ENCODE measurements at regions not wholly inside any gene's neighbourhood (a gene's known extent, or its start where the extent isn't known, plus 50 kb on each side); places are given as distances from the start of the nearest gene placed in this dataset.

DNA sequence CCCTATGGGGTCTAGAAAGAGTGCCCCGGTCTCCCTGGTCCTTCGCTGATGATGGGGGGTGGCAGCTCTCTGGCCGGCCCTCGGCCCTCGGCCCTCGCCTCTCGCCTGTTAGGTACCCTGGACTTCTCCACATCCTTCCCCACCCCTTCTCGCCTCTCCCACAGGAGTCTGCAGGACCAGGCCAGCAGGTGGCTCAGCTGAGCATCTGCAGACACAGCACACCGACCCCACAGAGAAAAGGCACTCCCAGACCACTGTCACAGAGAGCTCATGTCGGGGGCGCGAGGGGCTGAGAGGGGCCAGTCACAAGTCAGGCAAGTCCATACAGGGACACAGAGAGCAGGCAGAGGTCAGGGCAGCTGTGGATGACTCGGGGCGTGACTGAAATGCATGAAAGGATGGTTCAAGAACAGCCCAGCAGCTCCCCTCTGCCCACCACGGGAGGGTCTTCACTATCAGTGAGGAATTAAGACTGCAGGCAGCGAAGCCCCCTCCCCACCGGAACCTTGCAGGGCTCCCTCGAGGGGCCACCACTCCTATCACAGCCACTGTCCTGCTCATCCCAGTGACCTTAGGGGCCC lies 181.7 kb upstream of the NSMCE3 start:
- no peaks in the 10 kb centered on the region for H3K36me3 Mint-ChIP-seq
- no peak overlapping the region for H3K27ac Mint-ChIP-seq
- no peaks in the 10 kb centered on the region for H3K9me3 Mint-ChIP-seq
- peaks cover 10% of the 10 kb centered on the region for H3K4me1 Mint-ChIP-seq
- peak; percentile 18 for ATAC-seq
- peaks cover 24% of the 10 kb centered on the region for H3K27me3 Mint-ChIP-seq
- H3K4me3 Mint-ChIP-seq: no peak overlapping the region

DNA sequence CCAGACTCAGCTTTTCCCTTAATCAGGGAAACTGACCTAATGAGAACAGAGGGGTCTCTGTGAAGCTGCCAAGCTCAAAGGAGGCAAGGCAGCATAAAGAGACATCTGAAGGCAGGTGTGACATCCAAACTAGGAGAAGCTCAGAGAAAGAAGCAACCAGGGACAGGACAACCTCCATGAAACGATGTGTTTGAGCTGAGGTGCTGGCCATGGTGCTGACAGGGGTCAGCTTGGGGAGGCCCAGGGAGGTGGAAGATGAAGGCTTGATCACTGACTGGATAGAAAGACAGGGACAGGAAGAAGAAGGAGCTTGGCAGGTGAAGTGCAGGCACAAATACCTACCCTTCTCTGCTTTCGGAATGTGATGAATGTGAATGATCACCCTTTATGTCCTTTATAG lies 179.5 kb upstream of the NSMCE3 start:
- H3K4me3 Mint-ChIP-seq: no peak overlapping the region
- peaks cover 18% of the 10 kb centered on the region for H3K27me3 Mint-ChIP-seq
- no peaks in the 10 kb centered on the region for H3K36me3 Mint-ChIP-seq
- H3K27ac Mint-ChIP-seq: no peak overlapping the region
- peaks cover 10% of the 10 kb centered on the region for H3K4me1 Mint-ChIP-seq
- no peak for ATAC-seq
- H3K9me3 Mint-ChIP-seq: no peaks in the 10 kb centered on the region

DNA sequence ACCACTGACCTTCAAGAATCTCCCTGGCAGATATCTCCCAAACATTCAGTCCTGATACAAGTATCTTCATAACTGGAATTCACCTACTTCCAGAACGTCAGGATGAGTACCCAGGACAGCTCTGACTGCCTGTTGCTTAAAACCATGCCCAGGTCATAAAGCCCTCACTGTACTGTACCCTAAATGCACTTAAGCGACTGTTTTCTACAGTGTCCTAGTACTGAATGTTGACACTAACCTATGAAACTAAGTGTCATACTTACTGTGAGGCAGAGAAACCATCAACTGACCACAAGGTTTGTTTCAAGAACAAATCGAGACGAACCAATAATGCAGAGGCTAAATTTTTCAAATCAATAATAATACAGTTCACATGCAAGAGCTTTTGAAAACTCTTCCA lies 178.7 kb upstream of the NSMCE3 start:
- Mint-ChIP-seq H3K4me3 (no peak overlapping the region), H3K27me3 (peaks cover 18% of the 10 kb centered on the region), H3K9me3 (no peaks in the 10 kb centered on the region), H3K27ac (no peak overlapping the region), H3K36me3 (no peaks in the 10 kb centered on the region), H3K4me1 (peaks cover 9% of the 10 kb centered on the region)
- no peak for ATAC-seq

DNA sequence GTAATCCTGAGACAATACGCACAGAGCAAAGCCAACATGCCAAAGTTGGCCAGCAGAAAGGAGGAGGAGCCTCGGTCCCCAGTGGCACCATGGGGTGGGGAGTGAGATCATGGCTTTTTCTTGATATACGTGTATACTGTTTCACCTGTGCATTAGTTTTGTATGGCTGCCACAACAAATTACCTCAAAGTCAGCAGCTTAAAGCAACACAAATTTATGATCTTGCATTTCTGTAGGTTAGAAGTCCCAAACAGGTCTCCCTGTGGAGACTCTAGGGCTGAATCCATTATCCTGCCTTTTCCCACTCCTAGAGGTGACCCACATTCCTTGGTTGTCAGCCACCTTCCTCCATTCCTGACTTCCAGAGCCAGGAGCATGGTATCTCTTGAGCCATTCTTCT lies 176.9 kb upstream of the NSMCE3 start:
- Mint-ChIP-seq H3K4me1 (no peaks in the 10 kb centered on the region), H3K4me3 (no peak overlapping the region), H3K9me3 (no peaks in the 10 kb centered on the region), H3K36me3 (no peaks in the 10 kb centered on the region), H3K27me3 (peaks cover 19% of the 10 kb centered on the region), H3K27ac (no peak overlapping the region)
- no peak for ATAC-seq

DNA sequence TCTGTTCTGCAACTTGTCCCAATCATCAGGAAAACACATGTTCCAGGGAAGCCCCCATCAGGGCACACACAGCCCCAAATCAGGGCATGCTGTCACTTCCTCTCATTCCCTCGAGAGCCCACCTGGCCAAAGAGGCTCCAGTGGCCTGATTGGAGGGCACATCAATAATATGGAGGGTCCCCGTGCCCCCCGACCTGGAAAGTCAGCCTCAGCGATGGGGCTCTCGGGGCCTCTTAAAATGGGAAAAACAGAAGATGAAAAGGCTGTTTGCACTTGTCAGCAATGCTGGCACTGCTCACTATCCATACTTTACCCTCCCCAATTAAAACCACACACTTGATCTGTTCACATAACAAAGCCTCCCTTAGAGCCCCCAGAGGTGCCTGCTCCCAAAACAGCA lies 172.9 kb upstream of the NSMCE3 start:
- H3K4me1 Mint-ChIP-seq: no peaks in the 10 kb centered on the region
- H3K36me3 Mint-ChIP-seq: no peaks in the 10 kb centered on the region
- ATAC-seq: no peak
- H3K27me3 Mint-ChIP-seq: peaks cover 9% of the 10 kb centered on the region
- no peak overlapping the region for H3K27ac Mint-ChIP-seq
- no peaks in the 10 kb centered on the region for H3K9me3 Mint-ChIP-seq
- H3K4me3 Mint-ChIP-seq: no peak overlapping the region

DNA sequence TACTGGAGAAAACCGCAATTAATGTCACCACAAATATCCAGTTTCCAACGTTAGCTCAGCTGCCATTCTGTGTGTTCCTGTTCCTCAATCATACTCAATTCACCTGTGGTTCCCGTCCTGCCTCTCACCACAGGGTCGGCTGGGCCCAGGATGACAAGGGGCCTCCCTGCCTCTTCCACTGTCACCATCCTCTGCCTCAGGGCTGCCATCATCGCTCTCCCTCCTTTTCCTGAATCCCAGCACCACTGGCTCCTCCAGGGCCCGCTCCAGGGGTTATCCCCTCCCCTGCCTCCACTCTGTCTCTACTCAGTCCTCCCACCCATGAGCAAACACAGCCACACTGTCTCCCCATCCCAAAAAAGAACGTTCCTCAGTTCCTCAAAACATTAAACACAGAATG lies 170.9 kb upstream of the NSMCE3 start:
- Mint-ChIP-seq H3K4me3 (no peak overlapping the region), H3K27ac (no peak overlapping the region), H3K27me3 (peaks cover 9% of the 10 kb centered on the region), H3K9me3 (no peaks in the 10 kb centered on the region), H3K4me1 (no peaks in the 10 kb centered on the region), H3K36me3 (no peaks in the 10 kb centered on the region)
- ATAC-seq: no peak

DNA sequence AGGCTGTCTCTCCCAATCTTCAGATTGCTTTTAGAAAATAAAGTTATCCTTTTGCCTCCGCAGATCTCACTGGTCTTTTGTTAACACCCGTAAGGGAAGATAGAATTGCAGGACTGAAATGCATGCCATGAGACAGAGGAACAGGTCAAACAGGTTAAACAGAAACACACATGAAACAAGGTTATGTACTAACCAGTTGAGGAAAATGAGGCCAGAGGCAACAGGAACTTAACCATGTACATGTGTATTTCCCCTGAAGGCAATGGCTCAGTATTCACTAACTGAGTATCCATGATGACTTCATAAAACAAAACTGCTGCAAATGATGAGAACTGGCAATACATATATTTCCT lies 169.1 kb upstream of the NSMCE3 start:
- no peak for ATAC-seq
- H3K4me1 Mint-ChIP-seq: no peaks in the 10 kb centered on the region
- H3K36me3 Mint-ChIP-seq: no peaks in the 10 kb centered on the region
- H3K27me3 Mint-ChIP-seq: peaks cover 26% of the 10 kb centered on the region
- H3K4me3 Mint-ChIP-seq: no peak overlapping the region
- no peak overlapping the region for H3K27ac Mint-ChIP-seq
- H3K9me3 Mint-ChIP-seq: no peaks in the 10 kb centered on the region

DNA sequence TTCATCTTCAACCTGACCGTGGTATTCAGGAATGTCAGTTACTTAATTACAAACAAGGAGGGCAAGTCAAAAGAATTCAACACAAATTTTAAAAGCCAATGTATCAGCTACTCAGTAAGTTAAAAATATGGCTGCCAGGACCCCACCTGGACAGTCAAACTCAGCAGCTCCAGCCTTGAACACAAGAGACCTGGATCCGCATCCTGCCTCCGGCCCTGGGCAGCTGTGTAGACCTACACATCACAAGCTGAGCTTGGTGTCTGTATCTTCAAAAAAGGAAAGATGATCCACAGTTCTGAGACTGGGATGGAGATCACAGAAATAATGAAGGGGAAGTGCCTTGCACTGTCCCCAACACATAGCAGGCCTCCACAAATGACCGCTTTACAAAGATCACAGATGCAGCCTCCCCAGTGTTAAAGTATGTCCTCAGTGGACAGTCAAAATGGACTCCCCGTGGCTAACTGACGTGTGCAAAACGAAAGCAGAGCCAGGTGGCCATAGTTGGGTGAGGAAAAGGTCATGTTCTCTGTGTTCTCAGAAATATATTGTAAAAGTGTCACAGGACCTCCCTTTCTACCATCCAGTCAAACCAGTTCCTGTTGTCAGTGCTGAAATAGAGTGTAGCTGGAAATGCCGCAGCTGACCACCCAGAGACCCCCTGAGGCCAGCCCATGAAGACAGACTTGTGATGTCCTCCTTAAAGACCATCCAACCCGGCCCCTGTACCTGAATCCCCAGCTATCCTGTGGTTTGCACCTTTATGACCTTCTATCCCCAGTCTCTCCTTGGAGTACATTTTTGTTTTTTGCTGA lies 168.5 kb upstream of the NSMCE3 start:
- no peak for ATAC-seq
- Mint-ChIP-seq H3K27me3 (peaks cover 30% of the 10 kb centered on the region), H3K4me1 (no peaks in the 10 kb centered on the region), H3K27ac (no peak overlapping the region), H3K4me3 (no peak overlapping the region), H3K9me3 (no peaks in the 10 kb centered on the region), H3K36me3 (no peaks in the 10 kb centered on the region)

DNA sequence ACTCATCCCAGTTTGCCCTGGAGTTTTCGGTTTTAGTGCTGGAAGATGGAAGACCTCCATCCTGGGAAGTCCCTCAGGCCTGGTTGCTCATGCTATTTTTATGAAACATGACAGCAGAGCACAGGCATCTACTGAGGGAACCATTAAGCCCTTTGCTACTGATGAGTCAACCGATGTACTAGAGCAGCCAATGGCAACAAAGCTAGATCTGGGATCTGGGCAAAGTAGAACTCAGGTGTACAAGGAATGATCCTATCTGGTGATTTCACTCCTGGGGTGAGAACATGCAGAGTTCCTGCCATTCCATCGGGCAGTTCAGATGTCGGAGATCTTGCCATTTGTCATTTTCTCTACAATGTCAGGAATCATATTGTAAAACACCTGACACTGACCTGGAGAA lies 166.2 kb upstream of the NSMCE3 start:
- no peak overlapping the region for H3K4me3 Mint-ChIP-seq
- H3K9me3 Mint-ChIP-seq: no peaks in the 10 kb centered on the region
- H3K27ac Mint-ChIP-seq: no peak overlapping the region
- no peaks in the 10 kb centered on the region for H3K36me3 Mint-ChIP-seq
- no peak for ATAC-seq
- H3K27me3 Mint-ChIP-seq: peaks cover 34% of the 10 kb centered on the region
- no peaks in the 10 kb centered on the region for H3K4me1 Mint-ChIP-seq

DNA sequence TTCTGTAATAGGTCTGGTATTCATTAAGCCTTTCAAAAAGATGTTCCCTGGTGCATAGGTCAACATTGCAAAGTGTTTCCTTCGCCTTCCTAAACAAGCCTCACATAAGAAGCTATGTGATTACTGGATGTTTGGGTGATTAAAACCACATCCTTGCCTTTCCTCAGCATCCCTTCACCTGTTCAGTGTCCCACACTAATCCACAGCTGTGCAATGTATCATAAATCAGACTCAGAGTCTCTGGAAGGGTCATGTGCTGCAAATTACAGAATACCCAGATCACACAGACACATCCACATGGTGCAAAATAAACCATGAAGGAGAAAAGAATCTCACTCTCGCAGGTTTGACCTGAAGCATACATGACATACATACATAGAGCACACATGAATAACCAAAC lies 164.7 kb upstream of the NSMCE3 start:
- no peak for ATAC-seq
- H3K4me3 Mint-ChIP-seq: no peak overlapping the region
- no peaks in the 10 kb centered on the region for H3K9me3 Mint-ChIP-seq
- no peaks in the 10 kb centered on the region for H3K4me1 Mint-ChIP-seq
- H3K27me3 Mint-ChIP-seq: peaks cover 34% of the 10 kb centered on the region
- H3K36me3 Mint-ChIP-seq: no peaks in the 10 kb centered on the region
- no peak overlapping the region for H3K27ac Mint-ChIP-seq

DNA sequence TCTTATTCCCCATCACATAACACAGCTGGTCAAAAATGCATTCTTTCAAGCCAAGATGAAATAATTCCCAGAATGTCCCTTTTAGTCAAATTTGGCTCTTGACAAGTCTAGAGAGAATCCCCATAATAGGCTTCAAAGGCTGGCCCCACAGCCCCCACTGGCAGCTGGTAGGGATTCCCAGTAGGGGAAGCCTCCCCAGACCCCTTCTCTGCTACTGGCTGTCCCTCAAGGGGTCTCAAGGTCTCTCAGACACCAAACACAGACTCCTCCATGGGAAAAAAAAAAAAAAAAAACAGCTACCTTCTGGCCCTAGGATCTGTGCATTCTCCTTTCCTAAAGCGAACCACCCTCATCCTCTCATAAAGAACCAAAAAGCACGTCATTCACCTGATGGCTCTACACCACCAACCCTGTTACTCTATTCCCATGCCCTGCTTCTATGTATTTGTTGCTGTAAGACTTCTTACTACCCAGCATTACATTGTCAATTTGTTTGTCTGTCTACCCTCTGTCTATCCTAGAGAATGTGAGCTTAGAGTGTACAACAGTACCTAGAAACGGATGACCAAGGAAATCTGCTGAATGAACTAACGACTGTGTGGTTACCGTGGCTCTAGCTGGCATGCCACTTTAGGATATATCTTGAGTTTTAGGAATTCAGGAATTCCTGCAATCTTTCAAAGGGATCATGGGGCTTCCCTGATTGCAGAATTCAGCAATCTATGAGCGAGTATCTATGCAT lies 164.1 kb upstream of the NSMCE3 start:
- Mint-ChIP-seq H3K4me3 (no peak overlapping the region), H3K36me3 (no peaks in the 10 kb centered on the region), H3K9me3 (no peaks in the 10 kb centered on the region), H3K4me1 (no peaks in the 10 kb centered on the region), H3K27me3 (peaks cover 34% of the 10 kb centered on the region), H3K27ac (no peak overlapping the region)
- no peak for ATAC-seq

DNA sequence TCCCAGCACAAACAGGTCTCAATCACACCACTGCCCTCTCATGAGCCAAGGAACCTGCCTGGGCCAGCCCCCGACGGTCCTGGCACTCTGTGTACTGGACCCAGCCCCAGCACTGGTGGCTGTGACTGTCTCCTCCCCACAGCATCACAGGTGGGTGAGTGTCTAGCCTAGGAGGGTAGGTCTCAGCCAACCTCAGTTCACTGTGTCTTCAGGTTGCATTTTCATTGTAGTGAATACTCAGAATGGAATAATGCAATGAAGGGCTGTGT lies 163.4 kb upstream of the NSMCE3 start:
- Mint-ChIP-seq H3K4me1 (no peaks in the 10 kb centered on the region), H3K36me3 (no peaks in the 10 kb centered on the region), H3K4me3 (no peak overlapping the region), H3K9me3 (no peaks in the 10 kb centered on the region), H3K27me3 (peaks cover 34% of the 10 kb centered on the region), H3K27ac (no peak overlapping the region)
- peak; percentile 6 for ATAC-seq

DNA sequence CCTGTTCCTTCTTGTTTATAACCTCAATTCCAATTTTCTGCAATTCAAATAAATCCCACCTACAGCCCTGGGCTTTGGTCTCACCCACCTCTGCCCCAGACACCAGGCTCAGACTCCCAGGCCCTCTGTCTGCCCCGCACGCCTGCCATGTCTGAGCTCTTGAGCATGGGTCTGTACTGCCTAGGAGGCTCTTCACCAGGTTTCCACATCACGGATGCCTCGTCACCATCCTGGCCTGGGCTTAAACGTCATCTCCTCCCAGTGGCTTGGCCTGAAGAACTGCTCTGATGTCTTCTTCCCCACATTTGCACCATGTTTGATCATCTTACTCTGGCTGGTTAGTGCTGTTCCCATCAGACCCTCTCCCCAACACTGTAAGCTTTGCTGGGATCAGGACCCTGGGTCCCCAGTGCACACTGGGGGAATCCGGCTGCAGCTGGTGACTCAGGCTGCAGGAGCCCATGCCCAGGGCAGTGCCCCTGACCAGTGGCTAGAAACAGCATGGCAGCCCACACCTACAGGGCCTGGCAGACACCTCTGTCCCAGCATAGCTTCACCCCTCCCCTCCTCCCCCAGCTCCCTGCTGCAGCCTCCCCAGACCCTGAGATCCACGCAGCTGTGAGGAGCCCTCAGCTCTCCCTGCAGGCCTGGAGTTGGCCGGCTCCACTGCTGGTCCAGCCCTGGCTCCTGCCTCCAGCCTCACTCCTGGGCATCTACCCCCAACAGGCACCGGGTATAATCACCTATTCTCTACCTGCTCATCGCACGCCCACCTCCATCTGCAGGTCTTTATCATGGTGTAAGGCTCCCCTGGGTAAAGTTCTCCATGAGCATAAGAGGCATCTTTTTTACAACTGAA lies 162.8 kb upstream of the NSMCE3 start:
- no peaks in the 10 kb centered on the region for H3K4me1 Mint-ChIP-seq
- ATAC-seq: peak; percentile 34

DNA sequence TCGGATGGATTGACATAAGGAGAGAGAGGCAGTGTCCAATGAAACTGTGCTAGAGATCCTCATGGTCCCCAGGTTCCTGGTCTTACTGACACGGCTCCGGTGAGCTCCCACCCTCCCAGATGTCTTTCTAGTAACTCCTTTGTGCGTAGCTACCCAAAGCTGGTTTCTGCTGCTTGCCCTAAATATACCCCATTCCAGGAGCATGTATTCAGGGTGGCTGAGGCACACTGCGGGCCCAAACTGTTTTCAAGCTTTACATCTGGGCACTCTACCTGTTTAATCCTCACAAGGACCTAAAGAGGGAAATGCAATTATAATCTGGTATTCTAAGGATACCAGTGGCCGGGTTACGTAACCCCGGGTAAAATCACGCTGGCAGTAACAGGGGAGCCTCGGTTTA lies 161.2 kb upstream of the NSMCE3 start:
- H3K36me3 Mint-ChIP-seq: no peaks in the 10 kb centered on the region
- no peaks in the 10 kb centered on the region for H3K4me1 Mint-ChIP-seq
- H3K27ac Mint-ChIP-seq: no peak overlapping the region
- peaks cover 34% of the 10 kb centered on the region for H3K27me3 Mint-ChIP-seq
- peaks cover 3% of the 10 kb centered on the region for H3K9me3 Mint-ChIP-seq
- H3K4me3 Mint-ChIP-seq: no peak overlapping the region
- no peak for ATAC-seq

More for the DNA sequence above, 162.8 kb upstream of the NSMCE3 start:
- H3K4me3 Mint-ChIP-seq: no peak overlapping the region
- H3K36me3 Mint-ChIP-seq: no peaks in the 10 kb centered on the region
- peaks cover 34% of the 10 kb centered on the region for H3K27me3 Mint-ChIP-seq
- peaks cover 2% of the 10 kb centered on the region for H3K9me3 Mint-ChIP-seq
- H3K27ac Mint-ChIP-seq: no peak overlapping the region

DNA sequence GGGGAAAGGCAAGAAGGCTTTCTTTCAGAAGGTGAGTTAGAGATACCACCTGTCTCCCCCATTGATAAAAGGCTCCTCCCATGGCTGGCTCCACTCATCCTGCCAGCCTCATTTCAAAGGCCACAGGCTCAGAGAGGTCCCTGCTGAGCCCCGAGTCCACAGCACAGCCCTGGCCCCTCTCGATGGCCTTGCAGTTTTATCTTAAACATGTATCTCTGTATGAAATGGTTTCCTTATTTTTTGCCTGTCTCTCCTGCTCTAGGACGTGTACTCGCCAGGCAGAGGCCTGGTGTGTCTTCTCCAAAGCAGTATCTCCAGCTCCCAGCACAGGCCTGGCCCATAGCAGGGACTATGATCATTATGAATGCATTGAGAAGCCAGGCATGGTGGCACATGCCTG lies 160.5 kb upstream of the NSMCE3 start:
- Mint-ChIP-seq H3K4me3 (no peak overlapping the region), H3K9me3 (peaks cover 3% of the 10 kb centered on the region), H3K27ac (no peak overlapping the region), H3K27me3 (peaks cover 31% of the 10 kb centered on the region), H3K36me3 (no peaks in the 10 kb centered on the region), H3K4me1 (no peaks in the 10 kb centered on the region)
- ATAC-seq: no peak
